HFF-Myc (cell line): ENCODE measurements at regions not wholly inside any gene's neighbourhood (a gene's known extent, or its start where the extent isn't known, plus 50 kb on each side); places are given as distances from the start of the nearest gene placed in this dataset.

Experiments
- DNase-seq: peaks from one replicate; pipeline ENCODE4 v3.0.0-alpha.2; 2011; ENCODE audit warnings: low read depth; ENCODE audit errors: extremely low read depth
- H3K4me3 ChIP-seq: replicated peaks from 2 replicates; pipeline ENCODE4 v1.5.1; 2011; ENCODE audit warnings: low read depth, mild to moderate bottlenecking, control low read depth, low read length
- CTCF ChIP-seq: IDR thresholded peaks from 2 replicates; pipeline ENCODE4 v1.5.1; 2012; ENCODE audit warnings: mild to moderate bottlenecking, low read depth, low read length, control low read depth; ENCODE audit errors: missing control alignments

- TF ChIP-seq CTCF = no peak
- H3K4me3 ChIP-seq = no peak overlapping the region
- DNase-seq = no peak
Observed at GRCh38 chrX:138931212-138931611, 219.7 kb upstream of the FGF13 start.

DNA sequence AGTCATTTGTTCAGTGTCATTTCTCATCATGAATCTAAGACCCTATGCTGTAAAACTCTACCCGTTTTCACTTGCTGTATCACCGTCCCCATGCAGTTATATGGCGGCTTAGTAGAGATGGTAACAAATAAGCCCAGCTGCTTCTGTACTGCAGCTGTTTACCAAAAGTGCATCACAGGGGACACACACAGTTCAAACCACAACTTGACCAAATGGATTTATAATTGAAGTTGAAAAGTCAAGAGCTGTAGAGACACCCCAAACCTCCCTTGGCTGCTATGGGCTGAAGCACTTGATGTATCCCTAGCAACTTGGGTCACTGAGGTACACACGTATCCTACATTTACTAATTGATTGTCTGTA, 219.0 kb upstream of the FGF13 start:
- TF ChIP-seq CTCF = no peak
- no peak overlapping the region for H3K4me3 ChIP-seq
- DNase-seq = no peak

DNA sequence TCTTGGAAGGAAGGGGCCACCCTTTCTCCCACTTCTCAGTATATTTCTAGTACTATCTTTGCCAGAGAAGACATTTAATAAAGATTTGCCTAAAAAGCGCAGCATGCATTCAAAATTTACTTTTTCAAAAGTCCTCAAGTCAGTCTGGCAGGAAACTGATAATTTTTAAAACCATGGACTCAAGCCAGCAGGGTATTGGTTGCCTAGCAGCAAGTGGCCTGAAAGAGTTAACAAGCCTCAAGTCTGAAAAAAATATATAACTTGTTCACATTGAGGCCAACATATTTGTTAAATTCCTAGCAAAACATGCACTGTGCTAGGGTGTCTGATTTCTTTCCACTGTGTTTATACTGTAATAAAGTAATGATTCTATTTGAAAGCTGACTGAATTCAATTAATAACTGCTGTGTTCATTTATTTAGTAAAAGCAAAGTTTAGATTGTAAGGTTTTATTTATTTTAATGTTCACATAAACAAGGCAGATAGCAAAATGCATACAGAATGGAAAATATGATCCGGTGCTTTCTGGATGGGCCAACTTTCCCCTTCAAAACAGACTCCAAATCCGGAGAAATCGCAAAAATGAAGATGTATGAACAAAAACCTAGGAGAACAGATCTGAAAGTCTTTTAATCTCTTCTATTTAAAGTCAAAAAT, 218.5 kb upstream of the FGF13 start:
- no peak for TF ChIP-seq CTCF
- DNase-seq = no peak
- no peak overlapping the region for H3K4me3 ChIP-seq

- no peak for TF ChIP-seq CTCF
- no peak overlapping the region for H3K4me3 ChIP-seq
- no peak for DNase-seq
Observed at GRCh38 chrX:138928737-138929459, 217.4 kb upstream of the FGF13 start.

- no peak for TF ChIP-seq CTCF
- DNase-seq = peak; percentile 25
- no peak overlapping the region for H3K4me3 ChIP-seq
Observed at GRCh38 chrX:138925330-138925729, 213.8 kb upstream of the FGF13 start.

DNA sequence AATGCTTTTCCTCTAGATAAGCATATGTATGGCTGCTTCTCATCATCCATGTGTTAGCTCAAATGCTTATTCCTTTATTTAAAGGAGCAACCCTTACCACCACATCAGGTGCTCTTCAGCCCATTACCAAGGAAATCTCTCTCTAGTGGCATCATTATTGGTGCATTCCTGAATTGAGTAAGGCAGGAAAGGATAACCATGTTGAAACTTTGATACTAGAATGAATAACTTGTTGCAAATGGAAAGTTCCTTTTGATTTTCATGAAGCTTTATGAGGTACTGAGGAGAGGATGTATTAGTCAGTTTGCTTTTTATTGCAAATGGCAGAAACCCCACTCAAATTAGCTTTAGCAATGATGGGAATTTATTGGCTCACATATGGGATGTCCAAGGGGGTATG, 212.3 kb upstream of the FGF13 start:
- no peak for TF ChIP-seq CTCF
- no peak for DNase-seq
- H3K4me3 ChIP-seq = no peak overlapping the region
